Astrocyte of the spinal cord (primary cell): ENCODE measurements at regions not wholly inside any gene's neighbourhood (a gene's known extent, or its start where the extent isn't known, plus 50 kb on each side); places are given as distances from the start of the nearest gene placed in this dataset.

Source experiments
- DNase-seq: peaks from one replicate; pipeline ENCODE4 v3.0.0; 2011; ENCODE audit warnings: low read depth, low spot score
- H3K4me3 ChIP-seq: 2 replicates; pipeline ENCODE4 v1.5.1; 2011; ENCODE audit warnings: low read depth, mild to moderate bottlenecking, low read length, moderate library complexity
- in situ Hi-C: cut with HindIII; loops from 2 replicates; pipeline ENCODE4 v1.10.0; 2017; ENCODE audit warnings: low sequenced_read_pairs
- TF ChIP-seq, protein P1 (sequence below): IDR thresholded peaks from 2 replicates; pipeline ENCODE4 v1.5.1; 2012; ENCODE audit warnings: low read depth, mild to moderate bottlenecking, low read length, inconsistent platforms

DNA sequence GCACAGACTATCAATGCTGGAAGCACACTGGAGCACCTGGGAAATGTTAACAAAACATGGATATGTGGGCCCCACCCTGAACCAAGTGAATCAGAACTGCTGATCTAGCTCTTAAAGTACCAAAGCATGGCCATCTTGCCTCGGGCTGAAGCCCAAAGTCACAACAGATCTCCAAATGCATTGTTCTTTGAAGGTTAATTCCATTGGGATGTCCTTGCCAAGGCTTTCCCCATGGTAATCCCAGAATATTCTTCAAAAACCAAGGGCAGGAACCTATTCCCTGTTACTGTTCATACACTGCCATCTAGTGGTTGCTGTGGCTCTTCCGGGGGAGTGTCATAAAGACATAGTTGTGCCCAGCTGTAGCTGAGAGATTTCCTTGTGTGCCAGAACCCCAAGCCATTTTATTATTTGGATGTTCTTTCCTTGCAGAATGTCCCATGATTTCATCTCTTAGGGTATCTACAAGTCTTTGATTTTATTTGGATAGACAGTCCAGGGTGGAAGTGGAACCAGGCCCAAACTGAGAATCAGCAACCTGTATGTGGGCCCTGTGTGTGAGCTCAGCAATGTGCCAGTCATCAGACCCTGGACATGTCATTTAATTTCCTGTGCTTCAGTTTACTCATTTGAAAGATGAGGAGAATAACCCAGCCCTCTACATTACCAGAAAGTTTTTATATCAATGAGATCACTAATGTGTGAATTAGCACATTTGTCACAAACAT, 290.0 kb downstream of the ACTL7B start:
- no peak overlapping the region for H3K4me3 ChIP-seq
- DNase-seq, result peak; percentile 86
- TF ChIP-seq, protein P1, sequence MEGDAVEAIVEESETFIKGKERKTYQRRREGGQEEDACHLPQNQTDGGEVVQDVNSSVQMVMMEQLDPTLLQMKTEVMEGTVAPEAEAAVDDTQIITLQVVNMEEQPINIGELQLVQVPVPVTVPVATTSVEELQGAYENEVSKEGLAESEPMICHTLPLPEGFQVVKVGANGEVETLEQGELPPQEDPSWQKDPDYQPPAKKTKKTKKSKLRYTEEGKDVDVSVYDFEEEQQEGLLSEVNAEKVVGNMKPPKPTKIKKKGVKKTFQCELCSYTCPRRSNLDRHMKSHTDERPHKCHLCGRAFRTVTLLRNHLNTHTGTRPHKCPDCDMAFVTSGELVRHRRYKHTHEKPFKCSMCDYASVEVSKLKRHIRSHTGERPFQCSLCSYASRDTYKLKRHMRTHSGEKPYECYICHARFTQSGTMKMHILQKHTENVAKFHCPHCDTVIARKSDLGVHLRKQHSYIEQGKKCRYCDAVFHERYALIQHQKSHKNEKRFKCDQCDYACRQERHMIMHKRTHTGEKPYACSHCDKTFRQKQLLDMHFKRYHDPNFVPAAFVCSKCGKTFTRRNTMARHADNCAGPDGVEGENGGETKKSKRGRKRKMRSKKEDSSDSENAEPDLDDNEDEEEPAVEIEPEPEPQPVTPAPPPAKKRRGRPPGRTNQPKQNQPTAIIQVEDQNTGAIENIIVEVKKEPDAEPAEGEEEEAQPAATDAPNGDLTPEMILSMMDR, result peak; percentile 89
- in situ Hi-C loops, result no loop called here

- DNase-seq, result no peak
- no peak overlapping the region for H3K4me3 ChIP-seq
- TF ChIP-seq, protein P1, result no peak
- in situ Hi-C loops, result no loop called here
These were observed 293.6 kb downstream of the ACTL7B start for GRCh38 chr9:108562176-108562575.

DNA sequence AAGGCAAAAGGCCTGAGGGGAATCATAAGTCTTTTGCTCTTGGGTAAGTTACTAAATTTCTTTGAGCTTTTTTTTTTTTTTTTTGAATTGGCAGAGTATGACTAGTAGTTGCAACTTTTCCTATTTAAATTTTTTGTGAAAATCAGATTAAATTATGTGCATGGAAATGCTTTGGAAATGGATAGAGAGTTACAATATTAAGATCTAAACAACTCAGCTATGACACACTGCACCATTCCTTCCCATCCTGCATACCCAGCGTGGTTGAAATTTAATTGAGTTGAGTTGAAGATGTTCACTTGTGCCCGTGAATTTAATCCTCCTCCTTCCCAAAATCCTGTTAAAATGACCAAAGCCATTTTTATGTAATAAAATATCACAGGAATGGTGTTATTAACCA, 296.4 kb downstream of the ACTL7B start:
- in situ Hi-C loops, result no loop called here
- TF ChIP-seq, protein P1, result no peak
- no peak overlapping the region for H3K4me3 ChIP-seq
- DNase-seq, result no peak

- in situ Hi-C loops, result no loop called here
These were observed 301.0 kb downstream of the ACTL7B start for GRCh38 chr9:108554831-108555230.

GRCh38 chr9:108553111-108553635, 302.6 kb downstream of the ACTL7B start:
- TF ChIP-seq, protein P1, result no peak
- DNase-seq, result no peak
- in situ Hi-C loops, result no loop called here
- no peak overlapping the region for H3K4me3 ChIP-seq

More at GRCh38 chr9:108554831-108555230, 301.0 kb downstream of the ACTL7B start:
- TF ChIP-seq, protein P1, result no peak
- DNase-seq, result no peak
- H3K4me3 ChIP-seq, result no peak overlapping the region

GRCh38 chr9:108552459-108553040, 303.2 kb downstream of the ACTL7B start:
- TF ChIP-seq, protein P1, result no peak
- no peak overlapping the region for H3K4me3 ChIP-seq
- no peak for DNase-seq
- in situ Hi-C loops, result no loop called here
